Calu3 (cell line): ENCODE measurements at regions not wholly inside any gene's neighbourhood (a gene's known extent, or its start where the extent isn't known, plus 50 kb on each side); places are given as distances from the start of the nearest gene placed in this dataset.

Experiments
- BruUV-seq: library from RNA; stranded (reverse); fragments of 400-500 nt; replicated peaks from 2 replicates; lab custom pipeline; 2021; lab: Mats Ljungman, UMichigan
- CTCF ChIA-PET: fragments of 300-600 bp; sonication (Branson Sonifier 250); formaldehyde crosslinking; loops from one replicate; lab custom pipeline; 2022; ENCODE audit warnings: antibody characterized with exemption; lab: Charles Lee
- DNase-seq: peaks from one replicate; pipeline ENCODE4 v3.0.0; 2022
- H3K27ac Mint-ChIP-seq: one replicate; pipeline ENCODE4 v1.8.0; 2022; ENCODE audit warnings: mixed read lengths; ENCODE audit not compliant: unreplicated experiment
- H3K27me3 Mint-ChIP-seq: one replicate; pipeline ENCODE4 v1.8.0; 2022; ENCODE audit warnings: mixed read lengths; ENCODE audit not compliant: unreplicated experiment
- H3K36me3 Mint-ChIP-seq: one replicate; pipeline ENCODE4 v1.8.0; 2022; ENCODE audit warnings: mild to moderate bottlenecking, moderate library complexity, mixed read lengths; ENCODE audit not compliant: insufficient read depth, unreplicated experiment
- H3K4me1 Mint-ChIP-seq: one replicate; pipeline ENCODE4 v1.8.0; 2022; ENCODE audit warnings: mild to moderate bottlenecking, low read depth, mixed read lengths; ENCODE audit not compliant: unreplicated experiment
- H3K4me3 Mint-ChIP-seq: one replicate; pipeline ENCODE4 v1.8.0; 2022; ENCODE audit warnings: mild to moderate bottlenecking, low read depth, moderate library complexity, mixed read lengths; ENCODE audit not compliant: unreplicated experiment
- H3K9me3 Mint-ChIP-seq: one replicate; pipeline ENCODE4 v1.8.0; 2022; ENCODE audit warnings: low read depth, mixed read lengths; ENCODE audit not compliant: unreplicated experiment
- CTCF ChIP-seq: fragments of 200-600 bp; IDR thresholded peaks from one replicate; pipeline ENCODE4 v1.8.0; 2022; ENCODE audit warnings: antibody characterized with exemption; ENCODE audit not compliant: unreplicated experiment
- intact Hi-C: fragments of 100-400 bp; cut with micrococcal nuclease; formaldehyde crosslinking; loops from one replicate; pipeline ENCODE4 v1.10.0; 2022; ENCODE audit not compliant: unreplicated experiment

GRCh38 chr13:54949735-54950134 lies 1921.1 kb downstream of the OLFM4 start:
- no peak for DNase-seq
- no peaks in the 10 kb centered on the region for H3K4me1 Mint-ChIP-seq
- no peak overlapping the region for H3K4me3 Mint-ChIP-seq
- peaks cover 8% of the 10 kb centered on the region for H3K9me3 Mint-ChIP-seq
- no peaks in the 10 kb centered on the region for H3K36me3 Mint-ChIP-seq
- CTCF ChIA-PET = no interaction called here
- intact Hi-C loops = no loop called here
- no peak for TF ChIP-seq CTCF
- BruUV-seq = no TSS peak
- H3K27ac Mint-ChIP-seq = no peak overlapping the region
- H3K27me3 Mint-ChIP-seq = no peaks in the 10 kb centered on the region

GRCh38 chr13:54950546-54950945 lies 1921.9 kb downstream of the OLFM4 start:
- CTCF ChIA-PET = no interaction called here
- H3K36me3 Mint-ChIP-seq = no peaks in the 10 kb centered on the region
- peaks cover 8% of the 10 kb centered on the region for H3K9me3 Mint-ChIP-seq
- H3K27me3 Mint-ChIP-seq = no peaks in the 10 kb centered on the region
- no peak overlapping the region for H3K4me3 Mint-ChIP-seq
- no peaks in the 10 kb centered on the region for H3K4me1 Mint-ChIP-seq
- DNase-seq = no peak
- intact Hi-C loops = no loop called here
- no peak for TF ChIP-seq CTCF
- H3K27ac Mint-ChIP-seq = no peak overlapping the region
- BruUV-seq = no TSS peak

GRCh38 chr13:54953786-54954185 lies 1925.2 kb downstream of the OLFM4 start:
- no peak overlapping the region for H3K27ac Mint-ChIP-seq
- no peaks in the 10 kb centered on the region for H3K27me3 Mint-ChIP-seq
- TF ChIP-seq CTCF = no peak
- H3K4me1 Mint-ChIP-seq = no peaks in the 10 kb centered on the region
- intact Hi-C loops = no loop called here
- no TSS peak for BruUV-seq
- CTCF ChIA-PET = no interaction called here
- no peak for DNase-seq
- H3K9me3 Mint-ChIP-seq = peaks cover 6% of the 10 kb centered on the region
- no peaks in the 10 kb centered on the region for H3K36me3 Mint-ChIP-seq
- no peak overlapping the region for H3K4me3 Mint-ChIP-seq

GRCh38 chr13:54958781-54959180 lies 1930.2 kb downstream of the OLFM4 start:
- H3K27me3 Mint-ChIP-seq = no peaks in the 10 kb centered on the region
- intact Hi-C loops = no loop called here
- CTCF ChIA-PET = no interaction called here
- no peaks in the 10 kb centered on the region for H3K36me3 Mint-ChIP-seq
- no peaks in the 10 kb centered on the region for H3K4me1 Mint-ChIP-seq
- no TSS peak for BruUV-seq
- TF ChIP-seq CTCF = no peak
- DNase-seq = no peak
- H3K27ac Mint-ChIP-seq = no peak overlapping the region
- peaks cover 10% of the 10 kb centered on the region for H3K9me3 Mint-ChIP-seq
- no peak overlapping the region for H3K4me3 Mint-ChIP-seq

GRCh38 chr13:54965881-54966280 lies 1937.3 kb downstream of the OLFM4 start:
- TF ChIP-seq CTCF = no peak
- BruUV-seq = no TSS peak
- H3K4me3 Mint-ChIP-seq = no peak overlapping the region
- intact Hi-C loops = no loop called here
- peaks cover 8% of the 10 kb centered on the region for H3K9me3 Mint-ChIP-seq
- CTCF ChIA-PET = no interaction called here
- no peaks in the 10 kb centered on the region for H3K36me3 Mint-ChIP-seq
- DNase-seq = no peak
- H3K27me3 Mint-ChIP-seq = no peaks in the 10 kb centered on the region
- no peaks in the 10 kb centered on the region for H3K4me1 Mint-ChIP-seq
- no peak overlapping the region for H3K27ac Mint-ChIP-seq
